ENCODE measurements at regions not wholly inside any gene's neighbourhood (a gene's known extent, or its start where the extent isn't known, plus 50 kb on each side); places are given as distances from the start of the nearest gene placed in this dataset.
"Not testable (repeated sequence)": the region's sequence is repeated elsewhere in the genome, so short reads cannot be mapped to it uniquely, and the experiment has no call there.

- no peak for DNase-seq
- intact Hi-C loops (cut with DNase I), result no loop called here
Measured at GRCh38 chr6:49370518-49370917, 92.5 kb downstream of the MMUT start.

- intact Hi-C loops (cut with DNase I), result no loop called here
- no peak for DNase-seq
Measured at GRCh38 chr6:49366539-49366938, 96.5 kb downstream of the MMUT start.

- intact Hi-C loops (cut with DNase I), result no loop called here
- DNase-seq, result no peak
Measured at GRCh38 chr6:49348561-49348960, 114.5 kb downstream of the MMUT start.

GRCh38 chr6:49342410-49342809 is 120.6 kb downstream of the MMUT start:
- DNase-seq, result no peak
- intact Hi-C loops (cut with DNase I), result no loop called here

GRCh38 chr6:49341869-49342268 is 121.2 kb downstream of the MMUT start:
- DNase-seq, result no peak
- intact Hi-C loops (cut with DNase I), result no loop called here

GRCh38 chr6:49339096-49339495 is 124.0 kb downstream of the MMUT start:
- intact Hi-C loops (cut with DNase I), result no loop called here
- DNase-seq, result no peak

GRCh38 chr6:49336514-49337131 is 126.4 kb downstream of the MMUT start:
- intact Hi-C loops (cut with DNase I), result no loop called here
- no peak for DNase-seq

- no peak for DNase-seq
- intact Hi-C loops (cut with DNase I), result no loop called here
Measured at GRCh38 chr6:49333345-49334125, 129.5 kb downstream of the MMUT start.

GRCh38 chr6:49332781-49333180 is 130.3 kb downstream of the MMUT start:
- intact Hi-C loops (cut with DNase I), result no loop called here
- DNase-seq, result no peak

GRCh38 chr6:49329186-49329585 is 133.9 kb downstream of the MMUT start:
- intact Hi-C loops (cut with DNase I), result no loop called here

GRCh38 chr6:49328051-49328744 is 134.9 kb downstream of the MMUT start:
- intact Hi-C loops (cut with DNase I), result no loop called here
- no peak for DNase-seq

More at GRCh38 chr6:49329186-49329585, 133.9 kb downstream of the MMUT start:
- no peak for DNase-seq

GRCh38 chr6:49327571-49327970 is 135.5 kb downstream of the MMUT start:
- intact Hi-C loops (cut with DNase I), result no loop called here
- DNase-seq, result no peak

DNA sequence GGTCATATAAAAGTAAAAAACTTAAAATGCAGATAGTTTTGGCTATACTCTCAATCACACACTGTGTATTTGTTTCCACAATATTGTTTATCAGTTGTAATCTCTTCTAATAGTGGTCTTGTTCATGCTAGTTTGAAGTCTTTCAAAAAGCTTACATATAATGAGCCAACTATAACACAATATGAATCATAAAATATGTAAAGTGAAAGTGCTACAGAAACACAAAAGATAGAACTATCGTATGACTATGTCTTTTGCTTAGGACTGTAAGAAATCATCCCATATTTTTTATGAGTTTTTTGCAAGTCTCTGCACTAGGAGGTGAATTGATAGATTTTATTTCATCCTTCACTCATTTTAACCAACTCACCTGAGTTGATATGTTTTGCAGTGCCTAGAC is 136.0 kb downstream of the MMUT start:
- intact Hi-C loops (cut with DNase I), result no loop called here

GRCh38 chr6:49326347-49326746 is 136.7 kb downstream of the MMUT start:
- no peak for DNase-seq
- intact Hi-C loops (cut with DNase I), result no loop called here

More for the DNA sequence above, 136.0 kb downstream of the MMUT start:
- no peak for DNase-seq

DNA sequence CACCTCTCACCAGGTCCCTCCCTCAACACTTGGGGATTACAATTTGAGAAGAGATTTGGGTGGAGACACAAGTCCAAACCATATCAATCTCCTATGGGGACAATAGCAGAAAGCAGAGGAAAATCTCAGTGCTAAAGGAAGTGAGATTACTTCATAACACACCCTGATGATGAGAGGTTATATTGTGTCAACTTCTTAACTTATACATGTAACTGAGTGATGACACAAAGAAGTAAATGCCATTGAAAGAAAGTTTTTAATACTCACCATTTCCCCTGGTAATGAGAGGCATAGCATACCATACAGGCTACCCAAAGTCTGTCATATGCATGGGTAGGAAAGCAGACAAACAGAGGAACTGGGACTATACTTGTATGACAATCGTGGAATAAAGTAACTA is 137.2 kb downstream of the MMUT start:
- intact Hi-C loops (cut with DNase I), result no loop called here
- no peak for DNase-seq

GRCh38 chr6:49322861-49323260 is 140.2 kb downstream of the MMUT start:
- intact Hi-C loops (cut with DNase I), result no loop called here
- DNase-seq, result no peak

- intact Hi-C loops (cut with DNase I), result no loop called here
- DNase-seq, result no peak
Measured at GRCh38 chr6:49321561-49322072, 141.4 kb downstream of the MMUT start.

DNA sequence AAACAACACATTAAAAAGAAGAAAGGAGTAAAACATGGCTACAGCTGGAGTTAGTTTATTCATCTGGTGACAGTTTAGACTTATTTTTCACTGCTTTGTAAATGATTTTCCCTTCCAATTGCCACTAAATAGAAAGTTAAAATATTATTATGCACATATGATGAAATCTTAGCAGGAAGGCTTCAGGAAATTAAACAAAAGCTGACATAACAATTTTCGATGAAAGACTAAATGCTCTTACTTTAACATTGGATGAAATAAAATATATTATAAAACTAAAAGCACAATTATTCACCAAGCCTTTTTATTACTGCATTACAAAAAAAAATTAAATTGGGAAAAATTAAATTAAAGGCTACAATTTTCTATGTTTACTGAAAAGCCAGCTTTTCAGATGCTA is 158.0 kb downstream of the MMUT start:
- no peak for DNase-seq
- intact Hi-C loops (cut with DNase I), result no loop called here

GRCh38 chr6:49304393-49304792 is 158.7 kb downstream of the MMUT start:
- DNase-seq; intact Hi-C loops (cut with DNase I): not testable (repeated sequence)

GRCh38 chr6:49300911-49301310 is 162.1 kb downstream of the MMUT start:
- DNase-seq, result no peak
- intact Hi-C loops (cut with DNase I), result no loop called here
